ENCODE measurements at regions not wholly inside any gene's neighbourhood (a gene's known extent, or its start where the extent isn't known, plus 50 kb on each side); places are given as distances from the start of the nearest gene placed in this dataset.

DNA sequence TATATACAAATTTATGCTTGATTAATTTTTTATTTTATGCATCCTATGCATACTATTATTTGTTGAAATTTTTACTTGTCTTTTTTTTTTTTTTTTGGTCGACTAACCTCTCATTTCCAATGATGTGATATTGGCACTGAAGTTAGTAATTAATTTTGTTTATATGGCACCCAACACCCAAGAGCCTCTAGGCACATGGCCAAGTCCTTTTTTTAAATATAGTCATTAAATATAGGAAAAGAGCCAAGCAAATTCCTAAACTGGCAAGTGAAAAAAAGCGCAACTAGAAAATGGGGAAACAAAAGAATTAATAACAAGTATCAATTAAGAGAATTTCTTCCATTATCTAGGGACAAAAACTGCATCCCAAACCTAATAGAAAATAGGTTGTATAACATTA is 85.5 kb upstream of the HS3ST5 start:
- TF ChIP-seq, protein P1, sequence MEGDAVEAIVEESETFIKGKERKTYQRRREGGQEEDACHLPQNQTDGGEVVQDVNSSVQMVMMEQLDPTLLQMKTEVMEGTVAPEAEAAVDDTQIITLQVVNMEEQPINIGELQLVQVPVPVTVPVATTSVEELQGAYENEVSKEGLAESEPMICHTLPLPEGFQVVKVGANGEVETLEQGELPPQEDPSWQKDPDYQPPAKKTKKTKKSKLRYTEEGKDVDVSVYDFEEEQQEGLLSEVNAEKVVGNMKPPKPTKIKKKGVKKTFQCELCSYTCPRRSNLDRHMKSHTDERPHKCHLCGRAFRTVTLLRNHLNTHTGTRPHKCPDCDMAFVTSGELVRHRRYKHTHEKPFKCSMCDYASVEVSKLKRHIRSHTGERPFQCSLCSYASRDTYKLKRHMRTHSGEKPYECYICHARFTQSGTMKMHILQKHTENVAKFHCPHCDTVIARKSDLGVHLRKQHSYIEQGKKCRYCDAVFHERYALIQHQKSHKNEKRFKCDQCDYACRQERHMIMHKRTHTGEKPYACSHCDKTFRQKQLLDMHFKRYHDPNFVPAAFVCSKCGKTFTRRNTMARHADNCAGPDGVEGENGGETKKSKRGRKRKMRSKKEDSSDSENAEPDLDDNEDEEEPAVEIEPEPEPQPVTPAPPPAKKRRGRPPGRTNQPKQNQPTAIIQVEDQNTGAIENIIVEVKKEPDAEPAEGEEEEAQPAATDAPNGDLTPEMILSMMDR (IDR thresholded peaks at IDR 0.05) = no peak
- TF ChIP-seq EZH2 (IDR thresholded peaks at IDR 0.05) (no peak), EZH2phosphoT487 (IDR thresholded peaks at IDR 0.05) (no peak)

Data from neural progenitor cell (in vitro differentiated cells).